ENCODE measurements at regions not wholly inside any gene's neighbourhood (a gene's known extent, or its start where the extent isn't known, plus 50 kb on each side); places are given as distances from the start of the nearest gene placed in this dataset.

DNA sequence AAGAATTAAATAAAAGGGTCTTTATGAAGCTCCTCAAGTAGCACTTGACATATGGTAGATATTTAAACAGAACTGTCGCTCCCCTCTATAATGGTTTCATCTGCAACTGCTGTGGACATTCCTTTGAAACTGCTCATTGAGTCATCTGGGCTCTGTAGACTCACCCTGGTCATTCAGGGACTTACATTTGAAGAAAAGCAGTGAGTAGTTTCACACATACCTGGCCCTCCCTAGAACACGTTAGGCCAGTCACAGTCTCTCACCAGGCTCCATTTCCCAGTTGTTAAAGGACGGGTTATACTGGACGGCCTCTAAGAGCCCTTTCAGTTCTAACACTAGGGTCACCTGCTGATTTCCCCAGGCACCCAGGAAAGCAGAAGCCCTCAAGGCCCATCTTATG is 217.0 kb downstream of the BCL11B start:
- no peak overlapping the region for H3K4me3 ChIP-seq (ENCODE audit: low read depth, low read length)
- TF ChIP-seq, protein P1, sequence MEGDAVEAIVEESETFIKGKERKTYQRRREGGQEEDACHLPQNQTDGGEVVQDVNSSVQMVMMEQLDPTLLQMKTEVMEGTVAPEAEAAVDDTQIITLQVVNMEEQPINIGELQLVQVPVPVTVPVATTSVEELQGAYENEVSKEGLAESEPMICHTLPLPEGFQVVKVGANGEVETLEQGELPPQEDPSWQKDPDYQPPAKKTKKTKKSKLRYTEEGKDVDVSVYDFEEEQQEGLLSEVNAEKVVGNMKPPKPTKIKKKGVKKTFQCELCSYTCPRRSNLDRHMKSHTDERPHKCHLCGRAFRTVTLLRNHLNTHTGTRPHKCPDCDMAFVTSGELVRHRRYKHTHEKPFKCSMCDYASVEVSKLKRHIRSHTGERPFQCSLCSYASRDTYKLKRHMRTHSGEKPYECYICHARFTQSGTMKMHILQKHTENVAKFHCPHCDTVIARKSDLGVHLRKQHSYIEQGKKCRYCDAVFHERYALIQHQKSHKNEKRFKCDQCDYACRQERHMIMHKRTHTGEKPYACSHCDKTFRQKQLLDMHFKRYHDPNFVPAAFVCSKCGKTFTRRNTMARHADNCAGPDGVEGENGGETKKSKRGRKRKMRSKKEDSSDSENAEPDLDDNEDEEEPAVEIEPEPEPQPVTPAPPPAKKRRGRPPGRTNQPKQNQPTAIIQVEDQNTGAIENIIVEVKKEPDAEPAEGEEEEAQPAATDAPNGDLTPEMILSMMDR (IDR thresholded peaks at IDR 0.05; ENCODE audit: insufficient read depth, low read length, missing control alignments): no peak
- CTCF ChIA-PET: no interaction called here
- POLR2A ChIA-PET: no interaction called here
- DNase-seq (ENCODE audit: low read depth, low spot score): no peak

DNA sequence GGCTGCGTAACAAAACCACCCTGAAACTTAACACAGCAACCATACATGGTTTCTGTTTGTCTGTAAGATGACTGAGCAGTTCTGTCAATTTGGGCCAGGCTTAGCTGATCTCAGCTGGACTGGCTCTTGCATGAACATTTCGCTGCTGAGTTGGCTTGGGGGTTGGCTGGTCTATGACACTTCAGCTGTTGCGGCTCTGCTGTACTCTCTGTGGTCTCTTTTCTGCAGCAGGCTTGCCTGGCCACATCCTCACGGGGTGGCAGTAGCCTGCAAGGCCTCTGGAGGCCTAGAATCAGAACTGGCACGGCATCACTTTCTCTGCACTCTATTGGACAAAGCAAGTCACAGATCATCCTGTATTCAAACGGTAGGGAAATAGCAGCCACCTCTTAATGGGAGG is 216.2 kb downstream of the BCL11B start:
- H3K4me3 ChIP-seq (ENCODE audit: low read depth, low read length): no peak overlapping the region
- TF ChIP-seq, protein P1 (IDR thresholded peaks at IDR 0.05; ENCODE audit: insufficient read depth, low read length, missing control alignments): no peak
- ChIA-PET CTCF (no interaction called here), POLR2A (no interaction called here)
- DNase-seq (ENCODE audit: low read depth, low spot score): no peak

DNA sequence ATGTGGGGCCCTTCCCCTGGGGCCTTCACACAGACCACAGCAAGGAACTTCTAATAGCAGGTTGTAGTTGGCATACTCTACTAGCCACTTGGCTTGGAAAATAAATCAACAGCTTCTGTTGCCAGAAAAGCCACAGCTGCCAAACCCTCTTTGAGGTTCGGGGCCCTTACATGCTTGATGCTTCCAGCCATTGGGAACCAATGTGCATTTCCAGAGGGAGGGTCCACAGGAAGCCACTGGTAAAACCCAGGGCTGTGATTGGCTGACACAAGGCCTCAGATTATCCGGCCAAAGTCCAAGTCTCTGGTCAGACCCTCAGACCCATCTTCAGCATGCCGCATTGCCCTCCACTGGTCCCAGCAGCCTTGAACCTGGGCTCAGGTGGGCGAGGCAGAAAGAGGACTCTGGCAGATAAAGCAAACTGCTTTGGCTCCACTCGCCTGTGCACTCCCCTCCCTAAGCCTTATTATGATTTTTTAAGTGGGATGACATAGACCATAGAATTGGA is 214.4 kb downstream of the BCL11B start:
- CTCF ChIA-PET: no interaction called here
- POLR2A ChIA-PET: no interaction called here

DNA sequence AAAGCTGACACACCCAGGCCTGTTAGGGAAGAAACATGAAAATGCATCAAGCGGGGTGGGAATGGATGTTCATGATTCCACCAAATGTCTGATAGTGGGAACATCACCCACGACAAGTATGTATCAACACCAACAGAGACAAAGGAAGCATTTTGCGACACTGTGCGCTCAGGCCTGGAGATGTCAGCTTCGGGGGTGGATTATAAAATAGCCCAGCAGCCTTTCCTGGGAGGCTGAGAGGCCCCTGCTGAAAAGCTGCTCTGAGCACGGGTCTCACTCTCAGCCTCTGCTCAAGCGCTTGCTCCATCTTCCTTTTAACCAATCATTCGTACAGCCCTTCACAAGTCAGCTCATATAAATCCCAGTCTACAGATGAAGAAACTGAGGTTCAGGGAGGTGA is 213.5 kb downstream of the BCL11B start:
- ChIA-PET POLR2A (no interaction called here), CTCF (no interaction called here)
- TF ChIP-seq, protein P1 (IDR thresholded peaks at IDR 0.05; ENCODE audit: insufficient read depth, low read length, missing control alignments): no peak
- DNase-seq (ENCODE audit: low read depth, low spot score): no peak
- H3K4me3 ChIP-seq (ENCODE audit: low read depth, low read length): no peak overlapping the region

More for the DNA sequence above, 214.4 kb downstream of the BCL11B start:
- TF ChIP-seq, protein P1 (IDR thresholded peaks at IDR 0.05; ENCODE audit: insufficient read depth, low read length, missing control alignments): no peak
- DNase-seq (ENCODE audit: low read depth, low spot score): no peak
- H3K4me3 ChIP-seq (ENCODE audit: low read depth, low read length): no peak overlapping the region

DNA sequence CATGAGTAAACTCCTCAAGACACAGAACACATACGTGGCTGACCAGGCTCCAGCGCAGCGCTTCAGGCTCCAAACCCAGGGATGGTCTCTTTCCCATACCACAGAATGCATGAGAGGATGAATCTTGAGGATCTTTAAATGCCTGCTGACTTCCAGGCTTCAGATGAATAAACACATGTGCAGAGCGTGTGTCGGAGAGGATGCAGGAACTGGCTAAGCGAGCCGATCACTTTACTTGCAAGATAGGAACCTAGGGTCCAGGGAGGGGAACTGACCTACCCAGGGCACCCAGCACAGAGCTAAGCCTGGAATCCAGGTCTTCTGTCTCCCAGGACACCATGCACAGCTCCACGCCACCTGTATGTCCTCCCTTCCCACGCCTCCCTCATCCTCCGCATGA is 209.8 kb downstream of the BCL11B start:
- no peak for DNase-seq (ENCODE audit: low read depth, low spot score)
- ChIA-PET CTCF (no interaction called here), POLR2A (no interaction called here)
- H3K4me3 ChIP-seq (ENCODE audit: low read depth, low read length): no peak overlapping the region
- TF ChIP-seq, protein P1 (IDR thresholded peaks at IDR 0.05; ENCODE audit: insufficient read depth, low read length, missing control alignments): no peak

DNA sequence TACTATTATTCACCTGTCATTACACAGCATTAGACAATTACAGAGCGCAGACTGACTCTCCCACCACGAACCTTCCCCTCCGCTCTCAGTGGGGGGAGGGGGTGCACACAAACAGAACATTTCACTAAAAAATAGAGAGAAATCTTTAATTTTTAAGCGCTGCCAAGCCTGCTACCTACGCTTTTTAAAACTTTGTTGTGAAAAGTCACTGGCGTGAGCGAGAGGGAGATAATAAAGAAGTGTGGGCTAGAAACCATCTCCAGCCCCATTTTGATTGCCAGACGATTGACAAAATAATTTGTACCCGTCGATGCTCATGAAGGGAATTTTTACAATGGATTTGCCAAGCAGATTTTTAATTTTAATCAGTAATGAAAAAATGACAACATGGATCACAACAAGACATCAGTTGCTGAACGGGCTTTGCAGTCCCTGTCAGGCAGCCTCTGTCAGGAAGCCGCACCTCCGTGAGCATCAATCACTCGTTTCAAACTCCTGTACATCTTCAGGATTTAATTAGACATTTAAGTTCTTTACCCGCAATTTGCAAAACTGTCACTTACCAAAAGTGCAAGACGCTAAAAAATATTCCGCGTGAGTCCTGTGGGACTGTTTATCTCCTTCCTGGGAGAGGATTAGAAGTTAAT is 209.1 kb downstream of the BCL11B start:
- POLR2A ChIA-PET: no interaction called here
- DNase-seq (ENCODE audit: low read depth, low spot score): no peak
- H3K4me3 ChIP-seq (ENCODE audit: low read depth, low read length): no peak overlapping the region
- CTCF ChIA-PET: no interaction called here
- TF ChIP-seq, protein P1 (IDR thresholded peaks at IDR 0.05; ENCODE audit: insufficient read depth, low read length, missing control alignments): no peak

Measured in AG04449 (cell line).